ENCODE measurements at regions not wholly inside any gene's neighbourhood (a gene's known extent, or its start where the extent isn't known, plus 50 kb on each side); places are given as distances from the start of the nearest gene placed in this dataset.

DNA sequence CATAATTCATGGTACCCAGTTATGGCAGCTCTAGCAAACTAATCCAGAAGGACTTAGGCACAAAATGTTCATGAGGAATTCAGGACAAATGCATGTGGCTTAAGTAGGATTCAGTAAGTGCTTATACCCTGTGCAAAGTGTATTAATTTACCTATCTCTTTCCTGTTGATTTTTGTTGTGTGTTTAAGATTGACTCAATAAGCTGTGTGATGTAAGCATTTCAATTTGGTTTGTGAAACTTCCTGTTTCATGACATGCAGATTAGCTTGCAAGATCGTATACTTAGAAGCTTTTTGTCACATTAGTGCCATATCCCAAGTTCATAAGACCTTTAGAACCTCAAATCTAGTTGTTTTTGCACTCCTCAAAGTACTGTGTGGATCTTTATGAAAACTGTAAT lies 416.7 kb downstream of the ARL4A start:
- TF ChIP-seq TCF4 (CRISPR knock-in tag; IDR thresholded peaks at IDR 0.05; ENCODE audit: borderline replicate concordance) (no peak), TOX (CRISPR knock-in tag; IDR thresholded peaks at IDR 0.05; ENCODE audit: borderline replicate concordance) (no peak), PATZ1 (CRISPR knock-in tag; IDR thresholded peaks at IDR 0.05; ENCODE audit: borderline replicate concordance) (no peak), ZNF70 (CRISPR knock-in tag; IDR thresholded peaks at IDR 0.05) (no peak), SNAI2 (CRISPR knock-in tag; IDR thresholded peaks at IDR 0.05) (no peak), ESRRG (CRISPR knock-in tag; IDR thresholded peaks at IDR 0.05) (no peak), ARNTL (CRISPR knock-in tag; IDR thresholded peaks at IDR 0.05; ENCODE audit: borderline replicate concordance, low read depth) (no peak), BACH2 (CRISPR knock-in tag; IDR thresholded peaks at IDR 0.05; ENCODE audit: borderline replicate concordance) (no peak)

All from SK-N-SH treated with all-trans-retinoic acid at 6 μM for 48 hours (cell line).